OCI-LY3 (cell line): ENCODE measurements at regions not wholly inside any gene's neighbourhood (a gene's known extent, or its start where the extent isn't known, plus 50 kb on each side); places are given as distances from the start of the nearest gene placed in this dataset.

Experiments
- H2AFZ ChIP-seq: fragments of 200-600, 300-600 bp; shearing (Covaris generic); 2 replicates; pipeline ENCODE4 v1.6.0; 2014; ENCODE audit warnings: antibody characterized with exemption, low read depth, low read length
- H3K27ac ChIP-seq: fragments of 200-600, 300-600 bp; sonication (generic); 2 replicates; pipeline ENCODE4 v1.5.1; 2014; ENCODE audit warnings: mild to moderate bottlenecking, low read length, moderate library complexity, mixed read lengths
- H3K27me3 ChIP-seq: fragments of 200-600, 300-600 bp; sonication (generic); 2 replicates; pipeline ENCODE4 v1.6.1; 2014; ENCODE audit warnings: low read depth, low read length, mixed read lengths
- H3K36me3 ChIP-seq: fragments of 200-600, 300-600 bp; sonication (generic); replicated peaks from 2 replicates; pipeline ENCODE3; 2014; ENCODE audit warnings: low read depth, low read length, mixed read lengths
- H3K4me1 ChIP-seq: fragments of 300-600, 200-600 bp; sonication (generic); 2 replicates; pipeline ENCODE4 v1.6.1; 2014; ENCODE audit warnings: low read length, mixed read lengths
- H3K4me2 ChIP-seq: fragments of 200-600, 300-600 bp; sonication (generic); 2 replicates; pipeline ENCODE4 v1.6.1; 2014; ENCODE audit warnings: low read length, mixed read lengths
- H3K4me3 ChIP-seq: fragments of 300-600, 200-600 bp; sonication (generic); 2 replicates; pipeline ENCODE4 v1.5.1; 2014; ENCODE audit warnings: antibody characterized with exemption, mild to moderate bottlenecking, low read length, moderate library complexity
- H3K79me2 ChIP-seq: fragments of 300-600, 200-600 bp; shearing (Covaris generic); 2 replicates; pipeline ENCODE4 v1.6.1; 2014; ENCODE audit warnings: mild to moderate bottlenecking, low read length, mixed read lengths
- H3K9ac ChIP-seq: fragments of 300-600, 200-600 bp; shearing (Covaris generic); 2 replicates; pipeline ENCODE4 v1.6.0; 2014; ENCODE audit warnings: mild to moderate bottlenecking, low read length, moderate library complexity
- H3K9me3 ChIP-seq: fragments of 200-600, 300-600 bp; shearing (Covaris generic); 2 replicates; pipeline ENCODE4 v1.6.1; 2014; ENCODE audit warnings: low read length, mixed read lengths; ENCODE audit not compliant: insufficient read depth
- H4K20me1 ChIP-seq: fragments of 200-600, 300-600 bp; sonication (generic); 2 replicates; pipeline ENCODE4 v1.6.1; 2016; ENCODE audit warnings: low read length, mixed read lengths; ENCODE audit not compliant: insufficient read depth
- CTCF ChIP-seq: fragments of 200-600, 300-600 bp; sonication (generic); IDR thresholded peaks from 2 replicates; pipeline ENCODE4 v1.5.1; 2014; ENCODE audit warnings: antibody characterized with exemption, low read length, low read depth
- EZH2phosphoT487 ChIP-seq: fragments of 200-600 bp; shearing (Covaris generic); IDR thresholded peaks from 2 replicates; pipeline ENCODE4 v1.6.1; 2018; ENCODE audit warnings: antibody characterized with exemption, mixed run types, low read depth

GRCh38 chr10:9066152-9066551 is 1011.7 kb downstream of the GATA3 start:
- H3K9ac ChIP-seq: no peak overlapping the region
- no peaks in the 10 kb centered on the region for H3K4me1 ChIP-seq
- H3K27ac ChIP-seq: no peak overlapping the region
- no peaks in the 10 kb centered on the region for H4K20me1 ChIP-seq
- no peak overlapping the region for H3K4me2 ChIP-seq
- no peak overlapping the region for H2AFZ ChIP-seq
- no peaks in the 10 kb centered on the region for H3K36me3 ChIP-seq
- TF ChIP-seq CTCF: no peak
- TF ChIP-seq EZH2phosphoT487: no peak
- no peaks in the 10 kb centered on the region for H3K27me3 ChIP-seq
- no peaks in the 10 kb centered on the region for H3K9me3 ChIP-seq
- H3K4me3 ChIP-seq: no peak overlapping the region
- no peaks in the 10 kb centered on the region for H3K79me2 ChIP-seq

GRCh38 chr10:9068003-9068402 is 1013.5 kb downstream of the GATA3 start:
- Histone ChIP-seq H4K20me1 (no peaks in the 10 kb centered on the region), H3K9ac (no peak overlapping the region)
- TF ChIP-seq CTCF: no peak
- TF ChIP-seq EZH2phosphoT487: no peak

GRCh38 chr10:9069136-9069535 is 1014.6 kb downstream of the GATA3 start:
- H4K20me1 ChIP-seq: no peaks in the 10 kb centered on the region
- H3K4me2 ChIP-seq: no peak overlapping the region
- no peak overlapping the region for H3K4me3 ChIP-seq
- H3K36me3 ChIP-seq: no peaks in the 10 kb centered on the region
- TF ChIP-seq EZH2phosphoT487: no peak
- no peak for TF ChIP-seq CTCF
- H3K27ac ChIP-seq: no peak overlapping the region
- H2AFZ ChIP-seq: no peak overlapping the region
- H3K79me2 ChIP-seq: no peaks in the 10 kb centered on the region
- H3K27me3 ChIP-seq: no peaks in the 10 kb centered on the region
- no peaks in the 10 kb centered on the region for H3K4me1 ChIP-seq
- H3K9ac ChIP-seq: no peak overlapping the region
- no peaks in the 10 kb centered on the region for H3K9me3 ChIP-seq

More at GRCh38 chr10:9068003-9068402, 1013.5 kb downstream of the GATA3 start:
- Histone ChIP-seq H3K27ac (no peak overlapping the region), H3K4me1 (no peaks in the 10 kb centered on the region), H3K9me3 (no peaks in the 10 kb centered on the region), H3K4me3 (no peak overlapping the region), H3K36me3 (no peaks in the 10 kb centered on the region), H2AFZ (no peak overlapping the region), H3K4me2 (no peak overlapping the region), H3K79me2 (no peaks in the 10 kb centered on the region), H3K27me3 (no peaks in the 10 kb centered on the region)

- Histone ChIP-seq H4K20me1 (no peaks in the 10 kb centered on the region), H3K4me1 (no peaks in the 10 kb centered on the region), H3K4me2 (no peak overlapping the region), H3K36me3 (no peaks in the 10 kb centered on the region), H2AFZ (no peak overlapping the region), H3K79me2 (no peaks in the 10 kb centered on the region), H3K27me3 (no peaks in the 10 kb centered on the region), H3K27ac (no peak overlapping the region), H3K9ac (no peak overlapping the region), H3K4me3 (no peak overlapping the region), H3K9me3 (no peaks in the 10 kb centered on the region)
- TF ChIP-seq CTCF (no peak), EZH2phosphoT487 (no peak)
These were observed 1020.9 kb downstream of the GATA3 start for GRCh38 chr10:9075420-9075819.
